Adrenal gland (tissue), 9 donors: ENCODE measurements at regions not wholly inside any gene's neighbourhood (a gene's known extent, or its start where the extent isn't known, plus 50 kb on each side); places are given as distances from the start of the nearest gene placed in this dataset.
"Not testable (repeated sequence)": the region's sequence is repeated elsewhere in the genome, so short reads cannot be mapped to it uniquely, and the experiment has no call there.

Experiments used
- DNase-seq, 7 donors: peaks; one replicate each; pipeline ENCODE4 v3.0.0-alpha.2; 2019 to 2020
- H3K27ac ChIP-seq, 5 donors: fragments of 200-600 bp; sonication (generic) in 4 of 5; 1 replicate in 3 of 5; 2 replicates in 2 of 5; pipeline versions ENCODE4 v1.5.1 to v1.8.0; 2016 to 2020; ENCODE audit warnings: mild to moderate bottlenecking in 1 of 5
- H3K27me3 ChIP-seq: fragments of 200-600 bp; 2 replicates; pipeline ENCODE4 v1.8.0; 2021
- H3K36me3 ChIP-seq, 2 donors: fragments of 200-600 bp; replicated peaks in 1 of 2; 1 replicate in 1 of 2; 2 replicates in 1 of 2; pipeline versions ENCODE4 v1.5.1 to v1.8.0; 2018 to 2022
- H3K4me1 ChIP-seq, 2 donors: fragments of 200-600 bp; replicated peaks in 1 of 2; 1 replicate in 1 of 2; 2 replicates in 1 of 2; pipeline versions ENCODE4 v1.5.1 to v1.8.0; 2018 to 2021
- H3K4me3 ChIP-seq, 4 donors: fragments of 200-600 bp; sonication (generic) in 3 of 4; one replicate each; pipeline ENCODE4 v1.5.1; 2016 to 2018
- H3K9me3 ChIP-seq, 3 donors: fragments of 200-600 bp; sonication (generic) in 1 of 3; replicated peaks in 1 of 3; 1 replicate in 2 of 3; 2 replicates in 1 of 3; pipeline versions ENCODE4 v1.5.1 to v1.8.0; 2016 to 2021
- CTCF ChIP-seq, 6 experiments: fragments of 450-650 bp in 4 of 6; fragments of 200-600 bp in 2 of 6; sonication (generic) in 1 of 6; IDR thresholded peaks; 1 replicate in 5 of 6; 2 replicates in 1 of 6; pipeline versions ENCODE4 v1.5.1 to v1.8.0; 2016 to 2021; ENCODE audit warnings: antibody characterized with exemption in 6 of 6, mild to moderate bottlenecking in 2 of 6, moderate library complexity in 1 of 6
- POLR2A ChIP-seq, 2 donors: fragments of 450-650 bp; IDR thresholded peaks; one replicate each; pipeline ENCODE4 v1.6.1; 2017; ENCODE audit warnings: antibody characterized with exemption in 2 of 2, mild to moderate bottlenecking in 2 of 2, moderate library complexity in 1 of 2
- WGBS, 4 donors: extraction: QIAGEN DNeasy Blood & Tissue Kit in 2 of 4; methylation state at CpG; one replicate each; pipeline versions ENCODE4 v1.1.5 to v1.1.7; 2013 to 2017; 5-methylcytosine and 5-hydroxymethylcytosine counted together
- intact Hi-C, 2 donors: fragments of 100-400 bp; cut with DNase I; formaldehyde crosslinking; loops; one replicate each; pipeline versions ENCODE4 v1.14.1 to v1.15.0; 2022 to 2023
- donor health status: healthy with polysubstance abuse.
- donor health status: Bipolar disorder and iron deficiency.
- donor health status: DM: yes; HTN: yes; CAD: no.
- donor health status: DM: no; HTN: no; CAD: no.
- donor health status: DM: no; HTN: no; CAD: no.

DNA sequence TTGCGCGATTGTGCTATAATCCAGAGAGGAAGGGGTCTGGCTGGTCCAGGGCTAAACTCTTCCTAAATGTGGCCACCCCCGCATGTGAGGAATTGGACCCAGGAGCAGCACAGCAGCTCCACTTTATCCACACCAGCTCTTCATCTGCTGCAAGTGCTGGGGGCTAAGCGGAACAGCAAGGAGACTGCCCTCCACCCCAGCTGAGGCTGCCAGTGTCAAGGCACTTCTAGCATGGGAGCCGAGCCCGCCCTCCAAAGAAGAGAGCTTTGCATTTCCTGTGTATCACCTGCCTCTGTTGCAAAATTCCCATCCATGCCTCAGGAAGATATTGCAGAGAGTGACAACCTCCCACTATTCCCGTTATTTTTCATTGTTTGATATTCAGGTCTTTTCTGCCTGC is 333.6 kb downstream of the ARRDC4 start:
- H3K27me3 ChIP-seq = peaks cover 37% of the 10 kb centered on the region
- H3K4me1 ChIP-seq = no peaks in the 10 kb centered on the region
- H3K4me3 ChIP-seq = no peak overlapping the region
- H3K27ac ChIP-seq = no peak overlapping the region
- H3K9me3 ChIP-seq = no peaks in the 10 kb centered on the region
- no peak for TF ChIP-seq POLR2A (IDR thresholded peaks at IDR 0.05)
- TF ChIP-seq CTCF (IDR thresholded peaks at IDR 0.05) = no peak
- intact Hi-C loops = loop anchor here in 1 of 2 donors (10.0 kb wide), 1 partner anchor 209 kb away; no protein-coding TSS in a partner anchor
- WGBS, 4 donors = 63 to 68% (median 64%) methylated on average over 6 to 7 of the region's 7 CpGs
- H3K36me3 ChIP-seq = no peaks in the 10 kb centered on the region
- DNase-seq = no peak

GRCh38 chr15:98295101-98295759 is 334.7 kb downstream of the ARRDC4 start:
- DNase-seq = peak in 6 of 7 donors; percentile 24 to 55 (median 42)
- not testable (repeated sequence) for H3K9me3 ChIP-seq, H3K4me3 ChIP-seq, H3K4me1 ChIP-seq, H3K36me3 ChIP-seq, H3K27ac ChIP-seq
- intact Hi-C loops = loop anchor here in 1 of 2 donors (5.0 to 10.0 kb wide), 2 partner anchors 210 to 393 kb away; no protein-coding TSS in a partner anchor
- H3K27me3 ChIP-seq = peaks cover 29% of the 10 kb centered on the region
- WGBS, 4 donors = 20 to 37% (median 30%) methylated on average over 8 to 9 of the region's 10 CpGs
- TF ChIP-seq CTCF (IDR thresholded peaks at IDR 0.05) = peak in 5 of 6 experiments; percentile 22 to 67 (median 51)

- TF ChIP-seq CTCF (IDR thresholded peaks at IDR 0.05) (no peak), POLR2A (IDR thresholded peaks at IDR 0.05) (no peak)
- Histone ChIP-seq H3K4me1 (no peaks in the 10 kb centered on the region), H3K27me3 (peaks cover 26% of the 10 kb centered on the region), H3K9me3 (no peaks in the 10 kb centered on the region), H3K36me3 (no peaks in the 10 kb centered on the region), H3K4me3 (no peak overlapping the region), H3K27ac (no peak overlapping the region)
- intact Hi-C loops = loop anchor here in 1 of 2 donors (5.0 to 10.0 kb wide), 2 partner anchors 212 to 394 kb away; no protein-coding TSS in a partner anchor
- DNase-seq = no peak
- WGBS, 4 donors = 51 to 71% (median 55%) methylated on average over 4 of the region's 4 CpGs
These were observed 336.1 kb downstream of the ARRDC4 start for GRCh38 chr15:98296653-98297052.

DNA sequence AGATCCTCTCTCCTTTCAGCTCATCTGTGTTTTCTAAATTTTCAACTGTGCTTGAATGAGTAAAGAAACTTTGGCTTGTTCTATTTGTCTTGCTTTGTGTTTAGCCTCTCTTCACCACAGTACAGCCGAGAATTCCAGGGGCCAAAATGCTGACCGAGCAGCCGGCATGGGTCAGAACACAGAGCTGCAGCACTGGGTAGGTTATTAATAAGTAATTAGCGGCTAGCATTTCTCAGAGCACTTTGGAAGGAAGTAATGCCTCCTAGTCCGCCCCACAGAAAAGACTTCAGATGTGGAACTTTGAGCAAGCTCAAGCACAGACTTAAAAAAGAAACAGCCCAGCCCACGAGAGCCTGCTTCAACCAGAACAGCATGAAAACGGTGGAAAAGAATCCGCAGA is 343.9 kb downstream of the ARRDC4 start:
- intact Hi-C loops = no loop called here
- H3K4me1 ChIP-seq = no peaks in the 10 kb centered on the region
- H3K27me3 ChIP-seq = peaks cover 10% of the 10 kb centered on the region
- TF ChIP-seq CTCF (IDR thresholded peaks at IDR 0.05) (no peak), POLR2A (IDR thresholded peaks at IDR 0.05) (no peak)
- no peaks in the 10 kb centered on the region for H3K36me3 ChIP-seq
- DNase-seq = no peak
- H3K4me3 ChIP-seq = no peak overlapping the region
- H3K9me3 ChIP-seq = no peaks in the 10 kb centered on the region
- WGBS, 4 donors = 58 to 76% (median 66%) methylated on average over 8 of the region's 8 CpGs
- H3K27ac ChIP-seq = no peak overlapping the region
